CD14-positive monocyte (primary cell): ENCODE measurements at regions not wholly inside any gene's neighbourhood (a gene's known extent, or its start where the extent isn't known, plus 50 kb on each side); places are given as distances from the start of the nearest gene placed in this dataset.

Source experiments
- DNase-seq, 3 donors: peaks; one replicate each; pipeline ENCODE4 v3.0.0-alpha.2; 2011 to 2022
- H2AFZ ChIP-seq: 2 replicates; pipeline ENCODE4 v1.6.0; 2012; ENCODE audit warnings: mild to moderate bottlenecking, low read depth, low read length, inconsistent platforms; ENCODE audit not compliant: insufficient read depth, poor library complexity, severe bottlenecking
- H3K27ac ChIP-seq, 2 donors: 1 replicate in 1 of 2; 2 replicates in 1 of 2; pipeline ENCODE4 v1.5.1; 2012 to 2013; ENCODE audit warnings: low read length in 2 of 2, control low read depth in 1 of 2, inconsistent platforms in 1 of 2, low read depth in 1 of 2, mild to moderate bottlenecking in 1 of 2
- H3K27me3 ChIP-seq, 2 donors: one replicate each; pipeline versions ENCODE4 v1.6.0 to v1.6.1; 2011 to 2013; ENCODE audit warnings: low read length in 2 of 2; ENCODE audit not compliant: control insufficient read depth in 2 of 2, insufficient read depth in 2 of 2
- H3K36me3 ChIP-seq, 2 donors: replicated peaks in 1 of 2; 1 replicate in 1 of 2; 2 replicates in 1 of 2; pipeline versions ENCODE4 v1.5.1 to v1.6.1; 2012 to 2013; ENCODE audit warnings: low read length in 2 of 2, control low read depth in 1 of 2, inconsistent platforms in 1 of 2, mild to moderate bottlenecking in 1 of 2; ENCODE audit not compliant: insufficient read depth in 2 of 2, control insufficient read depth in 1 of 2
- H3K4me1 ChIP-seq, 2 donors: 1 replicate in 1 of 2; 2 replicates in 1 of 2; pipeline versions ENCODE4 v1.5.1 to v1.6.1; 2012 to 2013; ENCODE audit warnings: low read length in 2 of 2, control low read depth in 1 of 2, inconsistent platforms in 1 of 2, mild to moderate bottlenecking in 1 of 2, moderate library complexity in 1 of 2; ENCODE audit not compliant: insufficient read depth in 2 of 2, control insufficient read depth in 1 of 2
- H3K4me2 ChIP-seq: replicated peaks from 2 replicates; pipeline ENCODE3; 2012; ENCODE audit warnings: low read length, moderate library complexity, mild to moderate bottlenecking; ENCODE audit not compliant: poor library complexity, severe bottlenecking; ENCODE audit errors: extremely low read depth
- H3K4me3 ChIP-seq, 3 experiments: fragments of 200-600 bp in 1 of 3; sonication (generic) in 1 of 3; replicated peaks in 1 of 3; 1 replicate in 2 of 3; 2 replicates in 1 of 3; pipeline ENCODE4 v1.5.1; 2011 to 2013; ENCODE audit warnings: low read length in 3 of 3, mild to moderate bottlenecking in 3 of 3, control low read depth in 2 of 3, low read depth in 2 of 3, inconsistent platforms in 1 of 3, moderate library complexity in 1 of 3
- H3K79me2 ChIP-seq: 2 replicates; pipeline ENCODE4 v1.6.0; 2012; ENCODE audit warnings: mild to moderate bottlenecking, control low read depth, inconsistent platforms, low read length, moderate library complexity; ENCODE audit not compliant: insufficient read depth
- H3K9ac ChIP-seq: 2 replicates; pipeline ENCODE4 v1.6.0; 2017; ENCODE audit warnings: low read length, mild to moderate bottlenecking; ENCODE audit not compliant: insufficient read depth, poor library complexity, severe bottlenecking
- H3K9me3 ChIP-seq, 2 donors: replicated peaks in 1 of 2; 1 replicate in 1 of 2; 2 replicates in 1 of 2; pipeline versions ENCODE4 v1.5.1 to v1.6.1; 2012 to 2013; ENCODE audit warnings: low read length in 2 of 2, control low read depth in 1 of 2; ENCODE audit not compliant: control insufficient read depth in 1 of 2, insufficient read depth in 1 of 2
- H4K20me1 ChIP-seq: 2 replicates; pipeline ENCODE4 v1.6.0; 2012; ENCODE audit warnings: mild to moderate bottlenecking, low read length, control low read depth, moderate library complexity; ENCODE audit not compliant: insufficient read depth
- H3K27ac Mint-ChIP-seq, 7 donors: one replicate each; pipeline ENCODE4 v1.8.0; 2020; ENCODE audit warnings: mild to moderate bottlenecking in 7 of 7, mixed read lengths in 7 of 7, moderate library complexity in 6 of 7, inconsistent platforms in 2 of 7
- H3K27me3 Mint-ChIP-seq, 3 donors: one replicate each; pipeline ENCODE4 v1.8.0; 2021 to 2022; ENCODE audit warnings: low read depth in 3 of 3, mild to moderate bottlenecking in 3 of 3, mixed read lengths in 3 of 3, moderate library complexity in 3 of 3, inconsistent platforms in 1 of 3
- H3K36me3 Mint-ChIP-seq, 2 donors: one replicate each; pipeline ENCODE4 v1.8.0; 2020; ENCODE audit warnings: mixed read lengths in 2 of 2, inconsistent platforms in 1 of 2, mild to moderate bottlenecking in 1 of 2
- H3K4me1 Mint-ChIP-seq: one replicate; pipeline ENCODE4 v1.8.0; 2020; ENCODE audit warnings: mild to moderate bottlenecking, mixed read lengths
- H3K4me3 Mint-ChIP-seq, 2 donors: one replicate each; pipeline ENCODE4 v1.8.0; 2020; ENCODE audit warnings: mild to moderate bottlenecking in 2 of 2, mixed read lengths in 2 of 2, moderate library complexity in 1 of 2
- H3K9me3 Mint-ChIP-seq, 7 donors: one replicate each; pipeline ENCODE4 v1.8.0; 2020 to 2022; ENCODE audit warnings: mixed read lengths in 7 of 7, mild to moderate bottlenecking in 6 of 7, moderate library complexity in 6 of 7, inconsistent platforms in 2 of 7
- CTCF ChIP-seq: fragments of 200-600 bp; IDR thresholded peaks from one replicate; pipeline ENCODE4 v1.8.0; 2022; ENCODE audit warnings: antibody characterized with exemption, mild to moderate bottlenecking
- WGBS: methylation state at CpG from one replicate; pipeline ENCODE4 v1.1.5; 2013; ENCODE audit warnings: missing lambda C conversion rate; ENCODE audit not compliant: insufficient coverage; 5-methylcytosine and 5-hydroxymethylcytosine counted together
- intact Hi-C, 2 donors: fragments of 100-400 bp; cut with micrococcal nuclease; formaldehyde crosslinking; loops; one replicate each; pipeline versions ENCODE4 v1.15.0 to v1.15.1; 2023

GRCh38 chrX:138866643-138867042 lies 155.1 kb upstream of the FGF13 start:
- Histone ChIP-seq H4K20me1 (no peaks in the 10 kb centered on the region), H3K79me2 (no peaks in the 10 kb centered on the region), H3K4me1 (no peaks in the 10 kb centered on the region), H3K9me3 (no peaks in the 10 kb centered on the region), H3K27me3 (no peaks in the 10 kb centered on the region), H2AFZ (no peak overlapping the region), H3K27ac (no peak overlapping the region), H3K9ac (no peak overlapping the region), H3K4me3 (no peak overlapping the region), H3K36me3 (no peaks in the 10 kb centered on the region), H3K4me2 (no peak overlapping the region)
- Mint-ChIP-seq H3K9me3 (peaks cover 0 to 2% (median 0%) of the 10 kb centered on the region in 7 donors), H3K27me3 (peaks cover 0 to 4% (median 1%) of the 10 kb centered on the region in 3 donors), H3K27ac (no peak overlapping the region), H3K4me3 (no peak overlapping the region), H3K4me1 (no peaks in the 10 kb centered on the region), H3K36me3 (no peaks in the 10 kb centered on the region)
- intact Hi-C loops = no loop called here
- TF ChIP-seq CTCF = no peak
- DNase-seq = no peak
- WGBS = no CpG with 5 or more reads among the region's 4 CpGs

GRCh38 chrX:138865093-138865649 lies 153.7 kb upstream of the FGF13 start:
- Histone ChIP-seq H3K9ac (no peak overlapping the region), H2AFZ (no peak overlapping the region), H3K4me1 (no peaks in the 10 kb centered on the region), H3K4me2 (no peak overlapping the region), H3K27ac (no peak overlapping the region), H4K20me1 (no peaks in the 10 kb centered on the region), H3K36me3 (no peaks in the 10 kb centered on the region), H3K27me3 (no peaks in the 10 kb centered on the region), H3K4me3 (no peak overlapping the region), H3K9me3 (no peaks in the 10 kb centered on the region), H3K79me2 (no peaks in the 10 kb centered on the region)
- Mint-ChIP-seq H3K9me3 (peaks cover 0 to 2% (median 0%) of the 10 kb centered on the region in 7 donors), H3K36me3 (no peaks in the 10 kb centered on the region), H3K4me1 (no peaks in the 10 kb centered on the region), H3K27me3 (peaks cover 0 to 10% (median 2%) of the 10 kb centered on the region in 3 donors), H3K4me3 (no peak overlapping the region), H3K27ac (no peak overlapping the region)
- no peak for TF ChIP-seq CTCF
- intact Hi-C loops = no loop called here
- no peak for DNase-seq
- WGBS = 100% methylated on average over 2 of the region's 6 CpGs
